ENCODE measurements at regions not wholly inside any gene's neighbourhood (a gene's known extent, or its start where the extent isn't known, plus 50 kb on each side); places are given as distances from the start of the nearest gene placed in this dataset.
"Not testable (repeated sequence)": the region's sequence is repeated elsewhere in the genome, so short reads cannot be mapped to it uniquely, and the experiment has no call there.

DNA sequence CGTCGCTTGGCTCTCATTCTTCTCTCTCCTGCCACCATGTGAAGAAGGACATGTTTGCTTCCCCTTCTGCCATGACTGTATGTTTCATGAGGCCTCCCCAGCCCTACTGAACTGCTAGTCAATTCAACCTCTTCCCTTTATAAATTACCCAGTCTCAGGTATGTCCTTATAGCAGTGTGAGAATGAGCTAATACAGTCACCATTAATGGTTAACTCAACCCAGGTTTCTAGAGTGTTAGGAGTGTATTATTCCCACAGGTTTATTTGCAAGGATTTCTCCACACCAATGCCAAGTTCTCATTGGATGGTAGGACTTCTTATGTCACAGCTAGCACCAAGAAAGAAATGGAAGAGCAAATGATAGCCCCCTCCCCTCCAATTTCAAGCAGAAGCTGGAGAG lies 71.9 kb downstream of the DYNAP start:
- Histone ChIP-seq H3K4me2 (ENCODE audit: low read depth, low read length, poor library complexity, severe bottlenecking) (no peak overlapping the region), H3K79me2 (ENCODE audit: insufficient read depth, low read length) (no peaks in the 10 kb centered on the region), H3K27me3 (ENCODE audit: insufficient read depth, low read length, poor library complexity, severe bottlenecking) (no peaks in the 10 kb centered on the region), H3K9ac (ENCODE audit: low read depth, low read length, poor library complexity, severe bottlenecking) (no peak overlapping the region), H2AFZ (ENCODE audit: low read length) (no peak overlapping the region), H3F3A (ENCODE audit: low read depth) (no peaks in the 10 kb centered on the region), H3K4me1 (ENCODE audit: insufficient read depth, low read length, poor library complexity, severe bottlenecking) (no peaks in the 10 kb centered on the region), H3K4me3 (ENCODE audit: low read length, poor library complexity, severe bottlenecking) (no peak overlapping the region), H3K9me3 (ENCODE audit: insufficient read depth, low read depth, low read length) (no peaks in the 10 kb centered on the region), H4K20me1 (ENCODE audit: insufficient read depth, low read length, poor library complexity, severe bottlenecking) (no peaks in the 10 kb centered on the region), H3K9me2 (replicated peaks; ENCODE audit: low read depth, low read length) (no peaks in the 10 kb centered on the region), H3K36me3 (ENCODE audit: insufficient read depth, low read length) (no peaks in the 10 kb centered on the region)
- TF ChIP-seq, protein P1, sequence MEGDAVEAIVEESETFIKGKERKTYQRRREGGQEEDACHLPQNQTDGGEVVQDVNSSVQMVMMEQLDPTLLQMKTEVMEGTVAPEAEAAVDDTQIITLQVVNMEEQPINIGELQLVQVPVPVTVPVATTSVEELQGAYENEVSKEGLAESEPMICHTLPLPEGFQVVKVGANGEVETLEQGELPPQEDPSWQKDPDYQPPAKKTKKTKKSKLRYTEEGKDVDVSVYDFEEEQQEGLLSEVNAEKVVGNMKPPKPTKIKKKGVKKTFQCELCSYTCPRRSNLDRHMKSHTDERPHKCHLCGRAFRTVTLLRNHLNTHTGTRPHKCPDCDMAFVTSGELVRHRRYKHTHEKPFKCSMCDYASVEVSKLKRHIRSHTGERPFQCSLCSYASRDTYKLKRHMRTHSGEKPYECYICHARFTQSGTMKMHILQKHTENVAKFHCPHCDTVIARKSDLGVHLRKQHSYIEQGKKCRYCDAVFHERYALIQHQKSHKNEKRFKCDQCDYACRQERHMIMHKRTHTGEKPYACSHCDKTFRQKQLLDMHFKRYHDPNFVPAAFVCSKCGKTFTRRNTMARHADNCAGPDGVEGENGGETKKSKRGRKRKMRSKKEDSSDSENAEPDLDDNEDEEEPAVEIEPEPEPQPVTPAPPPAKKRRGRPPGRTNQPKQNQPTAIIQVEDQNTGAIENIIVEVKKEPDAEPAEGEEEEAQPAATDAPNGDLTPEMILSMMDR (conservative IDR thresholded peaks at IDR 0.05; ENCODE audit: low read length): no peak
- TF ChIP-seq EZH2phosphoT487 (IDR thresholded peaks at IDR 0.05; ENCODE audit: borderline replicate concordance): no peak

GRCh38 chr18:54669701-54670100 lies 78.7 kb downstream of the DYNAP start:
- H2AFZ ChIP-seq (ENCODE audit: low read length); H3K79me2 ChIP-seq (ENCODE audit: insufficient read depth, low read length); H3K4me3 ChIP-seq (ENCODE audit: low read length, poor library complexity, severe bottlenecking); H3K27me3 ChIP-seq (ENCODE audit: insufficient read depth, low read length, poor library complexity, severe bottlenecking); H4K20me1 ChIP-seq (ENCODE audit: insufficient read depth, low read length, poor library complexity, severe bottlenecking); H3K9me3 ChIP-seq (ENCODE audit: insufficient read depth, low read depth, low read length); H3F3A ChIP-seq (ENCODE audit: low read depth); H3K9me2 ChIP-seq (replicated peaks; ENCODE audit: low read depth, low read length); H3K4me1 ChIP-seq (ENCODE audit: insufficient read depth, low read length, poor library complexity, severe bottlenecking); H3K4me2 ChIP-seq (ENCODE audit: low read depth, low read length, poor library complexity, severe bottlenecking); H3K36me3 ChIP-seq (ENCODE audit: insufficient read depth, low read length); H3K9ac ChIP-seq (ENCODE audit: low read depth, low read length, poor library complexity, severe bottlenecking): not testable (repeated sequence)

DNA sequence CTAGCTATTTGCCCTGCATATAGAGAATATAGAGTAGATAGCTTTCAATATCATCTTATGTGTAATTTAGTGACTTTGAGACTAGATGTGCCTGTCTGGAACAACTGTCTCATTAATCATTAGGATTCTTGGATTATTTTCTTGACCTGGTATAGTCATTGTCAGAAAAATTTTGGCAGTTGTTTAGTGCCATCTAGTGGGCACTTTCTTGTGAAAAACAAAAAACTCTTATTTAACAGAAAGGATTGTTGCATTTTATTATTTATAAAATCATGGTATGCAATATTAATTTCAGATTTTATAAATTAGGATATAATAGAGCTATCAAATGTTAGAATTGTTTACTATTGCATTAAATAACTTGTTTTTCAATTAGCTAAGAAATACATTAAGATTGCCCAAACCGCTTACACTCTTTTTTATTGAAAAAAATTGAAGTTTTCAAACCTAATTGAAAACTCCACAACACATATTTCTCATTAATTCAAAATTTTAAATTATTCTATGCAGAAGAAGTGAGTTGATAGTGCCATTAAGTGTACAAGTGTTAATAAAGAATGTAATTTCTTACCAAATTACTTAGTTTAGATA lies 80.3 kb downstream of the DYNAP start:
- Histone ChIP-seq H2AFZ (ENCODE audit: low read length) (no peak overlapping the region), H4K20me1 (ENCODE audit: insufficient read depth, low read length, poor library complexity, severe bottlenecking) (no peaks in the 10 kb centered on the region), H3K36me3 (ENCODE audit: insufficient read depth, low read length) (no peaks in the 10 kb centered on the region), H3F3A (ENCODE audit: low read depth) (no peaks in the 10 kb centered on the region), H3K9me3 (ENCODE audit: insufficient read depth, low read depth, low read length) (no peaks in the 10 kb centered on the region), H3K79me2 (ENCODE audit: insufficient read depth, low read length) (no peaks in the 10 kb centered on the region), H3K4me2 (ENCODE audit: low read depth, low read length, poor library complexity, severe bottlenecking) (no peak overlapping the region), H3K4me3 (ENCODE audit: low read length, poor library complexity, severe bottlenecking) (no peak overlapping the region), H3K9ac (ENCODE audit: low read depth, low read length, poor library complexity, severe bottlenecking) (no peak overlapping the region), H3K27me3 (ENCODE audit: insufficient read depth, low read length, poor library complexity, severe bottlenecking) (no peaks in the 10 kb centered on the region), H3K9me2 (replicated peaks; ENCODE audit: low read depth, low read length) (no peaks in the 10 kb centered on the region), H3K4me1 (ENCODE audit: insufficient read depth, low read length, poor library complexity, severe bottlenecking) (no peaks in the 10 kb centered on the region)
- TF ChIP-seq EZH2phosphoT487 (IDR thresholded peaks at IDR 0.05; ENCODE audit: borderline replicate concordance): no peak
- TF ChIP-seq, protein P1 (conservative IDR thresholded peaks at IDR 0.05; ENCODE audit: low read length): peak; percentile 80

GRCh38 chr18:54672109-54672508 lies 81.1 kb downstream of the DYNAP start:
- H3K27me3 ChIP-seq (ENCODE audit: insufficient read depth, low read length, poor library complexity, severe bottlenecking): no peaks in the 10 kb centered on the region
- H2AFZ ChIP-seq (ENCODE audit: low read length): no peak overlapping the region
- no peak overlapping the region for H3K4me3 ChIP-seq (ENCODE audit: low read length, poor library complexity, severe bottlenecking)
- H3K36me3 ChIP-seq (ENCODE audit: insufficient read depth, low read length): no peaks in the 10 kb centered on the region
- no peaks in the 10 kb centered on the region for H3F3A ChIP-seq (ENCODE audit: low read depth)
- H3K9me3 ChIP-seq (ENCODE audit: insufficient read depth, low read depth, low read length): no peaks in the 10 kb centered on the region
- TF ChIP-seq EZH2phosphoT487 (IDR thresholded peaks at IDR 0.05; ENCODE audit: borderline replicate concordance): no peak
- TF ChIP-seq, protein P1 (conservative IDR thresholded peaks at IDR 0.05; ENCODE audit: low read length): no peak
- H3K79me2 ChIP-seq (ENCODE audit: insufficient read depth, low read length): no peaks in the 10 kb centered on the region
- no peak overlapping the region for H3K4me2 ChIP-seq (ENCODE audit: low read depth, low read length, poor library complexity, severe bottlenecking)
- H3K4me1 ChIP-seq (ENCODE audit: insufficient read depth, low read length, poor library complexity, severe bottlenecking): no peaks in the 10 kb centered on the region
- no peaks in the 10 kb centered on the region for H3K9me2 ChIP-seq (replicated peaks; ENCODE audit: low read depth, low read length)
- H4K20me1 ChIP-seq (ENCODE audit: insufficient read depth, low read length, poor library complexity, severe bottlenecking): no peaks in the 10 kb centered on the region
- H3K9ac ChIP-seq (ENCODE audit: low read depth, low read length, poor library complexity, severe bottlenecking): no peak overlapping the region
